ENCODE measurements at regions not wholly inside any gene's neighbourhood (a gene's known extent, or its start where the extent isn't known, plus 50 kb on each side); places are given as distances from the start of the nearest gene placed in this dataset.
"Not testable (repeated sequence)": the region's sequence is repeated elsewhere in the genome, so short reads cannot be mapped to it uniquely, and the experiment has no call there.

DNA sequence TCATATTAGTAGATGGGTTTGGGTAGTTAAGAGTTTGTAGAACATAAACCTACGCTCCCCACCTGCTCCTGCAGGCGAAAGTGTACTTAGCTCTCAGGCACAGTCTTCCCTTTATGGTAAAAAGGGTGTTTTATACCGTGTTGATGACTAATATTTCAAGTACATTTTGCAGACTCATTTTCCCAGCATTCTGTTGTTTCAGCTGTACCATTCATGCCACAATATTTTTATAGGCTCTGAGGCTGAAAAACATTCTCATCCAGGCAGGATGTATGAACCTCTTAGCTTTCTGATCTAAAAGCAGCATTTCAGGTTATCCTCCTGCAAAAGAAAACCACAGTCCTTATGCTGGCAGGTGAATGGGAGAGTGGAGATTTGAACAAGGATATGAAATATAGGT is 231.4 kb downstream of the NR2F1-AS1 start:
- H3K9me3 Mint-ChIP-seq: peaks cover 3% of the 10 kb centered on the region
- DNase-seq (no peak), ATAC-seq (no peak)
- ChIA-PET POLR2A (no interaction called here), CTCF (no interaction called here)
- no peak for TF ChIP-seq CTCF (IDR thresholded peaks at IDR 0.05)
- intact Hi-C loops (cut with micrococcal nuclease): no loop called here
- no peak overlapping the region for H3K4me3 Mint-ChIP-seq
- no peaks in the 10 kb centered on the region for H3K27me3 Mint-ChIP-seq
- H3K4me1 Mint-ChIP-seq (ENCODE audit: low read depth): no peaks in the 10 kb centered on the region
- no peaks in the 10 kb centered on the region for H3K36me3 Mint-ChIP-seq (ENCODE audit: low read depth)
- H3K27ac Mint-ChIP-seq: no peak overlapping the region

DNA sequence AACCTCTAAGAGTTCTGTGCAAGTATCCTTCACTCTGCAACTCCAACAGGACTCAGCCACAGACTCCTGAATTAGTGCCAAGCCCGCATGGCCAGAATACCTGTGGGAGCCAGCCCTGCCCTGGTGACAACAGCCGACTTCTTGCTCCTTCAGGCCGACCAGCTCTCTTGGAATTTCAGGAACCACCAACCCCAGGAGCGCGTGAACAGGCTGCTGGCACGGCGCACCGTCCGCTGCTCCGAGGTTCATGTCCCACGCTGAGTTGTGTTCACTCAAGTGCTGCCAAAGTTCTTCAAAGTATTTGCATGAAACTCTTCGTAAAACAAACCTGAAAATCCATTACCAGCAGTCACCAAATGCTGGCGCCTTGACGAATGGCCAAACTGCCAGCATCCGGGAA is 232.8 kb downstream of the NR2F1-AS1 start:
- no peaks in the 10 kb centered on the region for H3K4me1 Mint-ChIP-seq (ENCODE audit: low read depth)
- H3K36me3 Mint-ChIP-seq (ENCODE audit: low read depth): no peaks in the 10 kb centered on the region
- H3K4me3 Mint-ChIP-seq: no peak overlapping the region
- no peak overlapping the region for H3K27ac Mint-ChIP-seq
- no peak for DNase-seq
- intact Hi-C loops (cut with micrococcal nuclease): no loop called here
- no peak for TF ChIP-seq CTCF (IDR thresholded peaks at IDR 0.05)
- H3K27me3 Mint-ChIP-seq: no peaks in the 10 kb centered on the region
- CTCF ChIA-PET: no interaction called here
- peaks cover 3% of the 10 kb centered on the region for H3K9me3 Mint-ChIP-seq
- ATAC-seq: no peak
- POLR2A ChIA-PET: no interaction called here

- H3K36me3 Mint-ChIP-seq (ENCODE audit: low read depth); CTCF ChIA-PET; H3K27ac Mint-ChIP-seq; POLR2A ChIA-PET; H3K9me3 Mint-ChIP-seq; ATAC-seq; DNase-seq; H3K27me3 Mint-ChIP-seq; H3K4me1 Mint-ChIP-seq (ENCODE audit: low read depth); H3K4me3 Mint-ChIP-seq; intact Hi-C loops (cut with micrococcal nuclease): not testable (repeated sequence)
These were observed 234.2 kb downstream of the NR2F1-AS1 start for GRCh38 chr5:93346850-93347249.

DNA sequence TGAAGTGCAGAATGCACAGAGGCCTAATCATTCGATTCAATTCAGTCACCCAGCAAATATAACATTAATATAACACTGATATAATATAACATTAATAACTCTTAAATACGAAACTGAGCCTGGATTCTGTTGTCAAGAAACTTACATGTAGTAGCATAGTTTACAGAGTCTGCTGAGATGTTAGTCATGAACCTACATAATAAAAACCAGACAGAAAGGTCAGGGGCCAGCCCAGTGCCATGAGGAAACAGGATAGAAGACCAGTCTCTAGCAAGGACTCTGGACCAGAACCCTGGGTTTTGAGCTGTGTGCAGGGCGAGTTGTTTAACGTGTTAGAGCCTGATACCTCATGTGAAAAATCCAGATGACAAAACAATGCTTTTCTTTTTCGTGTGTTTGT is 234.7 kb downstream of the NR2F1-AS1 start:
- ATAC-seq: no peak
- CTCF ChIA-PET: no interaction called here
- POLR2A ChIA-PET: no interaction called here

GRCh38 chr5:93343570-93343969 is 237.4 kb downstream of the NR2F1-AS1 start:
- intact Hi-C loops (cut with micrococcal nuclease): no loop called here
- POLR2A ChIA-PET: no interaction called here
- no peak for ATAC-seq
- Mint-ChIP-seq H3K4me1 (ENCODE audit: low read depth) (no peaks in the 10 kb centered on the region), H3K27me3 (no peaks in the 10 kb centered on the region), H3K9me3 (no peaks in the 10 kb centered on the region), H3K4me3 (no peak overlapping the region), H3K36me3 (ENCODE audit: low read depth) (no peaks in the 10 kb centered on the region), H3K27ac (no peak overlapping the region)
- CTCF ChIA-PET: no interaction called here
- no peak for DNase-seq
- TF ChIP-seq CTCF (IDR thresholded peaks at IDR 0.05): no peak

More for the DNA sequence above, 234.7 kb downstream of the NR2F1-AS1 start:
- Mint-ChIP-seq H3K9me3 (peaks cover 3% of the 10 kb centered on the region), H3K36me3 (ENCODE audit: low read depth) (no peaks in the 10 kb centered on the region), H3K27ac (no peak overlapping the region), H3K4me3 (no peak overlapping the region), H3K27me3 (no peaks in the 10 kb centered on the region), H3K4me1 (ENCODE audit: low read depth) (no peaks in the 10 kb centered on the region)
- intact Hi-C loops (cut with micrococcal nuclease): no loop called here
- DNase-seq: no peak
- TF ChIP-seq CTCF (IDR thresholded peaks at IDR 0.05): no peak

- Mint-ChIP-seq H3K9me3 (peaks cover 2% of the 10 kb centered on the region), H3K4me1 (ENCODE audit: low read depth) (no peaks in the 10 kb centered on the region), H3K36me3 (ENCODE audit: low read depth) (no peaks in the 10 kb centered on the region), H3K27me3 (no peaks in the 10 kb centered on the region), H3K27ac (no peak overlapping the region), H3K4me3 (no peak overlapping the region)
- ATAC-seq (no peak), DNase-seq (no peak)
- intact Hi-C loops (cut with micrococcal nuclease): no loop called here
- ChIA-PET POLR2A (no interaction called here), CTCF (no interaction called here)
- TF ChIP-seq CTCF (IDR thresholded peaks at IDR 0.05): no peak
These were observed 238.4 kb downstream of the NR2F1-AS1 start for GRCh38 chr5:93342563-93343061.

Data from activated CD8-positive, alpha-beta T cell treated with anti-CD3 and anti-CD28 coated beads for 36 hours (primary cell).